Umbilical cord (tissue), 1 donor: ENCODE measurements at regions not wholly inside any gene's neighbourhood (a gene's known extent, or its start where the extent isn't known, plus 50 kb on each side); places are given as distances from the start of the nearest gene placed in this dataset.
"Not testable (repeated sequence)": the region's sequence is repeated elsewhere in the genome, so short reads cannot be mapped to it uniquely, and the experiment has no call there.

Experiments used
- DNase-seq: peaks from one replicate; pipeline ENCODE4 v3.0.0-alpha.2; 2015; ENCODE audit warnings: low spot score

DNA sequence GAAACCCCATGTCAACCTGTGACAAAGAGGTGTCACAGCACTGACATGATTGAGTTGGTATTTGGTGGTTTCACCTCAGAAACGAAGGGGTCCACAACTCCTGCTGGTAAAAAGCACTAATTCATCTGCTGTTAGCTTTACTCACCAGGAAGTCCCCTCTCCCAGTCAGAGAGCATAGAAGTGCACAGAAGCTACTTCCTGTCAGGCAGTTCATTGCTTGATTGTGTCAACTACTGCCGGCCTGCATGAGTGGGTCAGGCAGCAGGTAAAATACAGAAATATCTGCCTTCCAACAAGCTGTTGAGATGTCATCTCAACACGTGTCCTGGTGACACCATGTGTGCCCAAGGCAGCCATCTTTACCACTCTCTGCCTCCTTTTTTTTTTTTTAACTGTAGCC lies 596.6 kb upstream of the NR2F2 start:
- no peak for DNase-seq

DNA sequence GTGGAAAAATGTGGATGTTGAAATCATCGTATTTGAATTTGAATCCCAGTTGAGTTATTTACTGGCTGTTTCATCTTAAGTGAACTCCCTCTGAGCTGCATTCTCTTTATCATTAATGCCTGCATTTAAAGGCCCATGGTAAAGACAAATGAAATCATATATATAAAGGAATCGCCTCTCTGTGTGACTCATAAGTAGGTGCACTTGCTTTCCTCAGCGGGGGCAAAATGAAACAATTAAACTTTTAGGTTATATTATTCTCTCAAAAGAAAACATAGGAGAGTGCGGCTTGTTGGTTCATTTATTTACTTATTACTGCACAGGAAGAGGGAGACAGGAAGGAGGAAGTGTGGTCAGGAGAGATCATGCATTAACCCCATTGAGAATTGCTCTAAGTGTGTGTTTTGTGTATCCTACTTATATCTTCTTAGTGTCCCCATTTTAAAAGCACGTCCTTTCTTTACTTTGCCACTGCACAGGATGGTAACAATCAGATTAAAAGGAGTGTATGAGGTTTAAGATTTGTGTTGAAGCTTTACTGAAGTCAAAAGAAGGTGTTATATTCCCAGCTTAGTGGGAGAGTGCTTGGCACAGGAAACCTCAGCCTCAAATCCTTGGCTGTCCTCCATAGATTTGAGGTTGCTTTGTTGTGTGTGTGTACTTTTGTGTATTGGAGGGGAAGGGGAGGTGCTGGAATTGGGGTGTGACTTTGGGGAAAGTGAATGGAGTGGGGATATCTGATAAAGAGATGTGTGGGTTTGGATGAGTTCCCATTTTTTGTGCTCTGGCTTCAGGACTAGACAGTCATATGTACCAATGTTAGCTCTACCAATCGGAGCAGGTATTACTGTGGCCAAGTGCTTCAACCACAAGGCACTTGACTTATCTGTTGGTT lies 595.8 kb upstream of the NR2F2 start:
- DNase-seq, result no peak

- no peak for DNase-seq
Measured at GRCh38 chr15:95737060-95737459, 593.4 kb upstream of the NR2F2 start.

DNA sequence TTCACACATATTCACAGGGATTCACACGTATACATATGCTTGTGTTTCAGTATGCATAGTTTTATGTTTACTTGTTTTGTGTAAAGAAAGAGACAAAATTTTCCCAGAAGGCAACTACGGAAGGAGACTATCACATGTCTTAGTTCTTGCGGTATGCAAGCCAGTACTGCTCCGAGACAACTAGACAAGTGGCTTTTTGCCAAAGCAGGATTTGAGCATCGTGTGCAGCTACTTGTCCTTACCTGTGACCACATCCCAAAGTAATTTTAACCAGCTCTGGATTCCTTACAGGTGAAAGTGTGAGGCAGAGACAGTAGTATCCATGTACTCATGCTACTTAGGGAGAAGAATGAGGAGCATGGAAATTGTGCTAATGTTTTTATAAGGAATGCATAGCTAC lies 591.4 kb upstream of the NR2F2 start:
- no peak for DNase-seq

GRCh38 chr15:95741830-95742229 lies 588.7 kb upstream of the NR2F2 start:
- DNase-seq, result no peak

GRCh38 chr15:95742256-95742655 lies 588.2 kb upstream of the NR2F2 start:
- no peak for DNase-seq

- DNase-seq, result no peak
Measured at GRCh38 chr15:95742836-95743235, 587.7 kb upstream of the NR2F2 start.

DNA sequence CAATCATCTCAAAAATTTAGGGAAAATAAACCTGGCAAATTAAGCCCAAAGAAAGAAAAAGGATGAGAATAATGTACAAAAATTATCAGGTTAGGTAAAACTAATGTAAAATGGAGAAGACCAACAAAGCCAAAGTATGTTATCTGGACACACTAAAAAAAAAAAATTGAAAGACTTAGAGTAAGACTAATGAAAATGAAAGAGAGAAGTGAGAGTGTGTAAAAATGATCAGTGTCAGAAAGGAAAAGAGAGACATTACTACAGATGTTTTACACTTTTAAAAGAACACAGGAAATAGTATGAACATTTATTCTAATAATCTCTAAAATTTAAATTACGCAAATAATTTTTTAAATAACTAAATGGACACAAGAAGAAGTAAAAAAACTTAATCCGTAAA lies 573.3 kb upstream of the NR2F2 start:
- no peak for DNase-seq

DNA sequence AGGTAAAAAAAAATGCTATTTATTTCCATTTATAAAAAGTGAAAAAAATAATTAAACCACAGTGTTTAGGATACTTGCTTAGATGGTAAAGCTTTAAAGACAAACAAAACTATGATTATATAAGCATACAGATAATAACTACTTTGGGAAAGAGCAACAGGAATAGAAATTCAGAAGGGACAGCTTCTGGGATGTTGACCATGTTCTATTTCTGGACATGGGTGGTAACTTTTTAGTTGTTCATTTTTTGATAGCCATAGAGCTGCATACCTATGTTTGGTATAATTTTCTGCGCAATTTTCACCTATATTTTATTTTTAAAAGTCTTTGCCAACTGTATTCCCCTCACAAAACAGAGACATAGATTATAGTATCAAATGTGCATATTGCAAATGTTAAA lies 572.0 kb upstream of the NR2F2 start:
- DNase-seq, result no peak

DNA sequence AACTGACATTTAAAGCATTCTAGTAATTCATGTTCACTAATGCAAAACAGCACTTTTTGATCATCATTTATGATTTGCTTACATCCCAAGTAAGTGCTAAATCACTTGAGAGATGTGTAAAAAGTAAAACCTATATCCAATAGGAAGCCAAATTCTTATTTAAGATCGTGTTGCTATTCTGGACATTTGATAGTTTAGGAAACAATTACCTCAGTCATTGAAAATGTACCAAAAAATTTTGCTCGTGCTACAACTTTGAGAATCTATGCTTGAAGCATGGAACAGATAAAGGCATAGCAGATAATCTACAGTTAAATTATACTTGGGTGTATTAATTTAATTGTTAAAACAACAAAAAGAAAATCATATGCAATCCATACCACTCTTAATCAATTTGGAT lies 571.6 kb upstream of the NR2F2 start:
- DNase-seq, result no peak

- no peak for DNase-seq
Measured at GRCh38 chr15:95760508-95760907, 570.0 kb upstream of the NR2F2 start.

DNA sequence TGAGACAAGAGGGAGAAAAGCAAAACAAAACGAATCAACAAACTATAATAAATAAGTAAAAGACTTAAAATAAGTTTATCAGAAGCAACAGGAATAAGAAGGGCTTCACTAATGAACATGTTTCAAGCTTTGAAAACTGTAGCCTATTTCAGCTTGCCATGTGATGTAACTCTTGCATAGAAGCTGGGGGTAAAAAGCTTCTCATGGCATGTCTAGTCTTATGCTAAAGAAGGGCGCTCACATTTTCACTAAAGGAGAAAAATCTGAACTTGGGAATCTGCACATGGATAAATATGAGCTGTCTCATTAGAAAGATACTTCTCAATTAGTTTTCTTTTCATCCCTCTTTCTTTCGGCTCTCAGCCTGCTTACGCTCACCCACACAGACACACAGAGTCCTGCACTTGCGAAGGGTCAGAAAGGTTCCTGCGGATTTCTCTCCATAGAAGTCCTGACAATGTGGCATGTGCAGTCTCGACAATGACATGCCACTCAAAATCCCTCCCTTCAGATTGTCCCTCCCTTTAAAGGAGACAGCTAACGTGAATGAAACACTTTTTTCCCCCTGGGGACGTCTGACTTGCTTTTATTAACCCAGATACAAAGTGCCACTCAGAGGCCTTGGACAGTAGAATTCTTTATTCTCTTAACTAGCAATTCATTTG lies 568.9 kb upstream of the NR2F2 start:
- no peak for DNase-seq

- no peak for DNase-seq
Measured at GRCh38 chr15:95763426-95763825, 567.1 kb upstream of the NR2F2 start.

- no peak for DNase-seq
Measured at GRCh38 chr15:95765161-95765560, 565.3 kb upstream of the NR2F2 start.

GRCh38 chr15:95770196-95770595 lies 560.3 kb upstream of the NR2F2 start:
- DNase-seq, result no peak

DNA sequence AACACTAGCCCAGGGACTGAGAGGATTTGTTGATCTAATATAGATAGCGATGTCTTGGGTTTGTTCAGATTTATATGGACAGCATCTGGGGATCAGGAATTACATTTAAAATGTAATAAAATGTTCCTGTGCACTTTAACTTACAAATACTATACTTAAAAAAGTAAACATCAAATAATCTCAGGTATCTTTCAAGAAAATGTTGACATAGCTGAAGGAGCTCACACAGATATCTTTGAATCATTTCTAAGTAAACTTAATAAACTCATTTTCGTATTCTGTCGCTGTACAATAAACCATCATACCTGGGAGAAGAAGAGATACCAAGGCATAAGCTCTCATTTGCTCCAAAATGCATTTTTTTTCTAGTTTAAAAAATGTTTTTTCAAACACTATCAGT lies 557.5 kb upstream of the NR2F2 start:
- no peak for DNase-seq

- no peak for DNase-seq
Measured at GRCh38 chr15:95784508-95784907, 546.0 kb upstream of the NR2F2 start.

DNA sequence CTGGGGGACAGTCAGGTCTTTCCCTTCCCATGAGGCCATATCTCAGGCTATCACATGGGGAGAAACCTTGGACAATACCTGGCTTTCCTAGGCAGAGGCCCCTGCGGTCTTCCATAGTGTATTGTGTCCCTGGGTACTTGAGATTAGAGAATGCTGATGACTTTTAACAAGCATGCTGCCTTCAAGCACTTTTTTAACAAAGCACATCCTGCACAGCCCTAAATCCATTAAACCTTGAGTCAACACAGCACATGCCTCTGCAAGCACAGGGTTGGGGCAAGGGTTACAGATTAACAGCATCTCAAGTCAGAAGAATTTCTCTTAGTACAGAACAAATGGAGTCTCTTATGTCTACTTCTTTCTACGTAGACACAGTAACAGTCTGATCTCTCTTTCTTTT lies 545.2 kb upstream of the NR2F2 start:
- DNase-seq, result not testable (repeated sequence)

DNA sequence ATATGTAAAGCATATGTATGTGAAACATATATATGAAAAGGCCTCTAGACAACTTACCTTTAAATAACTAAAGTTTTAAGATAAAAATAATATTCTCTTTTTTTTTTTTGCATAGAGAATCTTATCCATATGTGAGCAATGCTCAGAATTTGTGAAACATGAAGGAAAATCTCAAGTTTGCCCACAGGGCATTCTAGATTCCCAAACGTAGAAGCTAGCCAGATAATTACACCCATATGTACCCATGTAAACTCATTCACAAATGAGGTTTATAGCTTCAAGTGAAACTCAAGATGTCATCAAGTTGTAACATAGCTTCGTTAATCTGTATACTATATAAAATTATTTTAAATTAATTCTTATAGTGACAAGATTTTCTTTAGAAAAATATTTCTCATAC lies 537.3 kb upstream of the NR2F2 start:
- DNase-seq, result no peak

- DNase-seq, result peak; percentile 71
Measured at GRCh38 chr15:95795386-95795785, 535.1 kb upstream of the NR2F2 start.

DNA sequence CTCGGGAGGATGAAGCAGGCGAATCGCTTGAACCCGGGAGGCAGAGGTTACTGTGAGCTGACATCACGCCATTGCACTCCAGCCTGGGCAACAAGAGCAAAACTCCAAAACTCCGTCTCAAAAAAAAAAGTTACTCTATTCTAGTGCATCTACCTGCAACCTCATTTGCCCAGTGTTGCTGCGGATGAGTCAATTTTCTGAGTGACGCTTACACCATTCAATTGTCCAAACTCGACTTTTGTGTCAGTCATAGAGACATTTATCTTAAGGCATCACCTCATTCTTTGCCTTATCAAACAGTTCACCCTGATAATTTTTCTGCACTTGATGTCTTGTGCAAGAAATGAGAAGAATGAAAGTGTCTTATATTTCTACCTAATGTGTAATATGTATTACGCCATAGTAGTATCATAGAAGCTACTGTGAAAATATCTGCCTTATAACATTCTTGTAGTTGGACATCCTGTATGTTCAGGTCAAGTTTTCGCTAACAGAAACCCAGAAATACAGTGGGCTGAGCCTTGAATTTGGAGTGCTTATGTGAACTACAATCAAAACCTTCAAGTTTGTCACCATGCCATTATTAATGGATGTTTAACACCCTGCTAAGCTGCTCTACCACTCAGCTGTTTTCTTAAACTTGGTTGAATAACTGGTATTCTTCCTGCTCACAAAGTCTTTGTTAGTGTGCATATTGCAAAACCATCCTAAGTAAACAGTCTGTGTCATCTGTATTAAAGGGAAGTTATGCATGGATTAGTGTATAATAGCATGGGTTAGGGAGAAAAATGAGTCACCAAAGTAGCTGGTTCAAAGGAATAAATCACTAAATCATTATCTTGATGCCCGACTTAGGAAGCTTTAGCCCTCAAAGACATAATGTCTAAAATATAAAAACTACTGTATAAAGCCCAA lies 531.0 kb upstream of the NR2F2 start:
- DNase-seq, result peak; percentile 86

GRCh38 chr15:95804484-95804883 lies 526.0 kb upstream of the NR2F2 start:
- no peak for DNase-seq
